ENCODE measurements at regions not wholly inside any gene's neighbourhood (a gene's known extent, or its start where the extent isn't known, plus 50 kb on each side); places are given as distances from the start of the nearest gene placed in this dataset.
"Not testable (repeated sequence)": the region's sequence is repeated elsewhere in the genome, so short reads cannot be mapped to it uniquely, and the experiment has no call there.

- no peak for TF ChIP-seq ZFX (IDR thresholded peaks at IDR 0.05)
- TF ChIP-seq, protein P1, sequence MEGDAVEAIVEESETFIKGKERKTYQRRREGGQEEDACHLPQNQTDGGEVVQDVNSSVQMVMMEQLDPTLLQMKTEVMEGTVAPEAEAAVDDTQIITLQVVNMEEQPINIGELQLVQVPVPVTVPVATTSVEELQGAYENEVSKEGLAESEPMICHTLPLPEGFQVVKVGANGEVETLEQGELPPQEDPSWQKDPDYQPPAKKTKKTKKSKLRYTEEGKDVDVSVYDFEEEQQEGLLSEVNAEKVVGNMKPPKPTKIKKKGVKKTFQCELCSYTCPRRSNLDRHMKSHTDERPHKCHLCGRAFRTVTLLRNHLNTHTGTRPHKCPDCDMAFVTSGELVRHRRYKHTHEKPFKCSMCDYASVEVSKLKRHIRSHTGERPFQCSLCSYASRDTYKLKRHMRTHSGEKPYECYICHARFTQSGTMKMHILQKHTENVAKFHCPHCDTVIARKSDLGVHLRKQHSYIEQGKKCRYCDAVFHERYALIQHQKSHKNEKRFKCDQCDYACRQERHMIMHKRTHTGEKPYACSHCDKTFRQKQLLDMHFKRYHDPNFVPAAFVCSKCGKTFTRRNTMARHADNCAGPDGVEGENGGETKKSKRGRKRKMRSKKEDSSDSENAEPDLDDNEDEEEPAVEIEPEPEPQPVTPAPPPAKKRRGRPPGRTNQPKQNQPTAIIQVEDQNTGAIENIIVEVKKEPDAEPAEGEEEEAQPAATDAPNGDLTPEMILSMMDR (conservative IDR thresholded peaks at IDR 0.05), result no peak
- H3K27ac ChIP-seq, result no peak overlapping the region
Measured at GRCh38 chr6:119671105-119671504, 321.5 kb upstream of the MAN1A1 start.

- TF ChIP-seq ZFX (IDR thresholded peaks at IDR 0.05), result no peak
Measured at GRCh38 chr6:119669221-119669620, 319.7 kb upstream of the MAN1A1 start.

GRCh38 chr6:119665432-119665831 lies 315.9 kb upstream of the MAN1A1 start:
- H3K27ac ChIP-seq, result not testable (repeated sequence)

More at GRCh38 chr6:119669221-119669620, 319.7 kb upstream of the MAN1A1 start:
- no peak overlapping the region for H3K27ac ChIP-seq

- H3K27ac ChIP-seq, result no peak overlapping the region
- TF ChIP-seq, protein P1 (conservative IDR thresholded peaks at IDR 0.05), result no peak
- TF ChIP-seq ZFX (IDR thresholded peaks at IDR 0.05), result no peak
Measured at GRCh38 chr6:119661628-119662027, 312.1 kb upstream of the MAN1A1 start.

- H3K27ac ChIP-seq, result no peak overlapping the region
- TF ChIP-seq, protein P1 (conservative IDR thresholded peaks at IDR 0.05), result no peak
Measured at GRCh38 chr6:119661078-119661477, 311.5 kb upstream of the MAN1A1 start.

DNA sequence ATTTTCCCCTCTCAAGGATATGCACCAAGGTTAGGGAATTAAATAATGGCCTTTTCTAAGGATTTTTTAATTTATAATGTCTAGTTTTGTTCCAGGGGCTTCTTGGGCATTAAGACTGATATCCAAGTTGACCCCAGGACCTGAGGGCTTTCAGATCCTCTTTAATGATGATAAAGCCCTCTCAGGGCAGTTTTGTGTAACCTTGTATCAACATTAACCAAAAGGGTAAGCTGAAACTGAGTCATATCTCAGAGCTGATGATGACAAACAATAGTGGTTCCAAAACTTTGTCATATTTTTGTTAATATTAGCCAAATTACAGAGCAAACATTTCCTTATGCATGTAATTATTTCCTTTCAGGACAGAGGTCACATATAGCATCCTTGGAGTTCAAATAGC lies 309.4 kb upstream of the MAN1A1 start:
- H3K27ac ChIP-seq, result no peak overlapping the region
- TF ChIP-seq, protein P1 (conservative IDR thresholded peaks at IDR 0.05), result no peak
- TF ChIP-seq ZFX (IDR thresholded peaks at IDR 0.05), result no peak

DNA sequence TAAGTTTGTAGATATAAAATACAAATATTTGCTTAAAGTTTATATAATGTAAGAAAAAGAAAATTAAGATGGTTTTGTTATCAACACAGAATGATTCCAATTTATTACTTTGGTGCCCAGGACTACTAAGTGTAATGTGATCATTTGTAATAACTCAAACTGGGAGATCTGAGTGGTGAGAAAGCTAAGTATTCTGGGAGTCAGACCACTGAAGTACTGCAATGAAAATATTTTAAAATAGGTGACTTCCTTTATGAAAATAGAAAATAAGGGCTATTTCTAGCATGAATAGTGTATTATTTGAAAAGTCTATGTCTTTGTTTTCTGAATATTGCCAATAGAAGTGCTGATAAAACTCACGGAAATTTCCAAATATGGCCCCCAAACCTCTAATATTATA lies 305.6 kb upstream of the MAN1A1 start:
- no peak overlapping the region for H3K27ac ChIP-seq
- TF ChIP-seq ZFX (IDR thresholded peaks at IDR 0.05), result no peak
- TF ChIP-seq, protein P1 (conservative IDR thresholded peaks at IDR 0.05), result no peak

- TF ChIP-seq, protein P1 (conservative IDR thresholded peaks at IDR 0.05), result no peak
- TF ChIP-seq ZFX (IDR thresholded peaks at IDR 0.05), result no peak
- no peak overlapping the region for H3K27ac ChIP-seq
Measured at GRCh38 chr6:119653329-119653728, 303.8 kb upstream of the MAN1A1 start.

- TF ChIP-seq, protein P1 (conservative IDR thresholded peaks at IDR 0.05), result no peak
- no peak for TF ChIP-seq ZFX (IDR thresholded peaks at IDR 0.05)
- H3K27ac ChIP-seq, result no peak overlapping the region
Measured at GRCh38 chr6:119649531-119649930, 300.0 kb upstream of the MAN1A1 start.

All from C4-2B (cell line).